COLO668 (cell line): ENCODE measurements at regions not wholly inside any gene's neighbourhood (a gene's known extent, or its start where the extent isn't known, plus 50 kb on each side); places are given as distances from the start of the nearest gene placed in this dataset.

Experiments
- DNase-seq: peaks from one replicate; lab custom pipeline; 2025; ENCODE audit not compliant: unreplicated experiment; lab: John Stamatoyannopoulos, UW

DNA sequence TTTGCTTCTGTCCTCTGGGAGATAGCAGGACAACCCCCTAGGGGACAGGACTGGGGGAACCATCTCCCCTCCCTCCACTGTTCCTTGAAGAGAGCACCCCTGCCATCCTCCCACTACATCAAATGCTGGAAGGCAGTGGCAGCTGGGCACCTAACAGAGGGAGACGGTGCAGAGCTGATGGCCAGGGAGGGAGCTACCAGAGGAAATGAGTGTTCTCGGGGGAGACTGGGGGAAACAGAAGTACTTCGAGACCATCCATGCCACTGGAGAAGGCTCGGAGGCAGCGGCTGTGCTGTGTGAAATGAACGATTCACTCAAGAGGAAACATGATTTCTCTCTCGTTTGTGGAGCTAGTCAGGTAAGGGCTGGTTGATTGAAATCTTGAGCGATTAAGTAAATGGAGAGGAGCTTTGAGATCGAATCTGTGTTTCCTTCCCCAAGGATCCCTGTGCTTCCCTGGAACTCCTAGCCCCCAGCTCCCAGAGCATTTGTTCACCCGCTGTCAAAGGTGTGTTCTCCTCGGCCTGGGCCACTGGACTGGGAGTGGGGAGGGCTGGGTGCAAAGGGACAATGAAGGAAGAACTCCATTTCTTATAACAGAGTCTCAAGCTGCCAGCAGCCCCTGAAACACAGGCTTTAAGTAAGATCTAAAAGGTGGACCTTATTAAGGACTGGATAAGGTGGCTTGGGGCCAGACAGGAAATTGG, 261.3 kb upstream of the MOCS1 start:
- DNase-seq: no peak

DNA sequence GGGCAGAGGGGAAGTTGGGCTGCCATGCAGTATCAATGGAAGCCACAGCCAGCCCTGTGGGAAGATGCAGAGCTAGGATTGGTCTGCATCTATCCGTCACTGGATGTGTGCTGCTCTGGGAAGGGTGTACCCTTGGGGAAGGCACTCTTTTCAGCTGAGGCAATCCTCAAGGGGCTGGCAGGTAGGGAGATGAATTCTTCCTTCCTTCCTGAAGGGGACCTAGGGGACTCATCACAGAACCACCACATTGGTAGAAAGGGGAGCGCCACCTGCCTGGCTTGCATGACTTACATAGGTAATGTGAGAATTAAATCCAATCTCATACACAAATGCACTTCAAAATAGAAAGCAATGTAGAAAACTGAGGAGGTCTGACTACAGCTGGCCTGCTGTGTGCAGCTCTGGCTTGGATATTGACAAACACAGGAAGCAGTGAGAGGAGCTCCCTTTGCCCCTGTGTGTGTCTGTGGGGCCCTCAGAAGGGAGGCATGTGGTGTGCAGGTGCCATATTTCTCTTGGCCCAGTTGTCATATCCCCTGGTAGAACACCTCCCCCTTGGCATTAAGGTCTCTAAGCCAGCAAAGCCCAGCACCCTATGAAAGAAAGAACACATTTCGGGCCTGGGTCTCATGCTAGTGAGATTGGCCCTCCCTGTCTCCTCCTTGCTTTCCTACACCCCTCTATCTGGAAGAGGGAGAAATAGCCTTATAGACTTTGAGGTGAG, 260.3 kb upstream of the MOCS1 start:
- DNase-seq: no peak

DNA sequence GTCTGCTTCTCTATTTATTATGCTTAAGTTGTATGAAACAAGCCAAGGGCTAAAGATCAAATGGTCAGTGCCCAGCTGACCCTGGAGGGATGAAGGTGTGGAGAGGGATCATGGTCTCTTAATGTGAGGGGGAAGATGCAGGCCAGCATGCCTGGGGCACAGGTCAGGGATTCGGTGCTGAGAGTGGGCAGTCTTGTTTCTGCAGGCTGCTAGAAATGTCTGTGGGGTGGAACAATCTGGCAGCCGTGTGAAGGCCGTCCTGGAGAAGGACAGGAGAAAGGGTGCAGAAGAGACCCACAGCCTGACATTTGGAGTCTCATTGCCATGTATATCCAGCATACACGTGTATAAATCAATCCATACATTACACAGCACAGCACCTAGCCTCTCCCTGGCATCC, 258.3 kb upstream of the MOCS1 start:
- no peak for DNase-seq

DNA sequence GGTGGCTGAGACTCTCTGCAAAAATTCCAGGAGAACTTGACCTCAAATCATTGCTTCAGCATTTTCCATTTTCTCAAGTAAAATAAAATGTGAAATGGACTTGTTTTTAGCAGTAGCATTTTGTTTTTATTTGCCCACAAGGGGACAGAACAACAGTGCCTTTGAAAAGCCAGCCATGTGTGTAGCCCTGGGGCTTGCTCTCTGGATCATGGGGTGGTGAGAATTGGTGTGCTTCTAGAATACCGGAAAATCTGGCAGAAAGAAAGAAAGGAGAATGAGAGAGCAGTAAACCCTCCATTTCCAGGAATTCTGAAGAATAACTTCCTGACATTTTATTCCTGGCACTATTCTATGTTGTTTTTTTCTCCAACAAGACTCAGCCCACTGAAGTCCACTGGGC, 254.7 kb upstream of the MOCS1 start:
- no peak for DNase-seq

DNA sequence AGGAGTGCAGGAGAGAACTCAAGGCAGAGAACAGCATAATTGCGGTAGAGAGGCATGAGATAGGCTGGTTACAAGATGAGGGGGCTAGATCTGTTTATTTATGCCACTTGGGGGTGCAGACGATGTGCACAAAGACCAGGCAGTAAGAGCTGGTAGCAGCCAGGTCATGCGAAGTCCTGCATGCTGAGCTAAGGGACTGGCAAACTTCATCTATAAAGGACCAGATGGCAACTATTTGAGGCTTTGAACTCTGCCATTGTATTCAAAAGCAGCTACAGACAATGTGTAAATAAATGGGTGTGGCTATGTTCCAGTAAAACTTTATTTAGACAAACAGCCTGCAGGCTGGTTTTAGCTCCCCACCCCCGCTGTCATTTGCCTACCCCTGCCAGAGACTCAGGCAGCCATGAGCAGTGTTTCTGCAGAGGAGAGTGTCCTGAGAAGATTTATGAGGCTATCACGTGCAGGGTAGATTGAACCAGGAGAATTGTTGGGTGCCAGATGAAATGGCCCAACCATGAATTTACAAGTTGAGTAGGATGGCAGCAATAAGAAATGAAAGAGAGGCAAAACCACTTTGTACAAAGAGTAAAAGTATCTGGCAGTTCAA, 253.4 kb upstream of the MOCS1 start:
- DNase-seq: peak; percentile 23

DNA sequence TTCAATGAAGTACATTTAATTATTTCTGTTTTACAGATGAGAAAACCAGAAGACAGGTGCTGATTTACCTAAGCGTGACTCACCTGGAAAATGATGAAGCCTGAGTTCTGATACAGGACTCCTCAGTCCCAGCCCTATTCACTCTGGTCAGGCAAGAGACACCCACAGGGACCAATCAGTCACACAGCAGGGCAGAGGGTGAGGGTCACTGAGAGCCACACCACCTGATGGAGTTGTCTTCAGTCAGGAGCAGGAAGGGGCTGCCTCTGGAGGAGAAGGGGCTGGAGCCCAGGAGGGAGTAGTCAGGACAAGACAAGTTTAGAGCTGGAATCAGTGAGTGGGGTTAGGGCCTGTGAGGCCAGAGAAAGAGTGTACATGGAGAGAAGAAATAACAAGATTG, 251.2 kb upstream of the MOCS1 start:
- no peak for DNase-seq

DNA sequence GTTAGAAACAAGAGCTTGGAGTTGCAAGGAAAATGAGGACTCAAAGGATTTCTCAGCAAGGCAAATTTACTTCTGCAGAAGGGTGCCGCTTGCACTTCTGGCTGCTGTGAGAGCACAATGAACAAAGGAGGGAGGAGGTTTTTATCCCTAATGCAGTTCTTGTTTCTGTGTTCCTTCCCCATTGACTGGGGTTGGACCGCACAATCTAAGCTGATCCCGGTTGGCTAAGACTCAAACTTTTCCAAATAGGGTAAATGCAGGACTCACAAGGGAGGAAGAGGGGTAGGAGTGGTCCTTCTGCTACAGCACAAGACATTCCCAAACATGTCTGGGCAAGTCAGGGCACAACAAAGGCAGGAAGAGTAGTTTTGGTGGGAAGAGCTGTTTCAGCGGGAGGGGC, 249.6 kb upstream of the MOCS1 start:
- no peak for DNase-seq

DNA sequence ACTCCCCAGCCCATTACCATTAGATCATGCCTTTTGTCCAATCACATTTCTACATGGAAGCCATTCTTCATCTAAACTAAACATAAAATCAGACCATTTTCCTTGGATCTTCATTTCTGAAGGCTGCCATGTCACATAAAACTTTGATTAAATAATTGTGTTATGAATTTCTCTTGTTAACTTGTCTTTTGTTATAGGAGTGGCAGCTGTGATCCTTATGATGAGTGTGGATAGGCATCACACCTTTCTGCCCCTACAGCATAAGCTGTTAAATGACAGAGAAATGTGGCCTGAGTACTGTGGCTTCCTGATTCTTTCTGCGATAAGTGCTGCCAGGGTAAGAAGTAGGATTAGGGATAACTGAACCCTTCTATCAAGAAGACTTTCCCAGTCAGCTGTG, 247.1 kb upstream of the MOCS1 start:
- no peak for DNase-seq

DNA sequence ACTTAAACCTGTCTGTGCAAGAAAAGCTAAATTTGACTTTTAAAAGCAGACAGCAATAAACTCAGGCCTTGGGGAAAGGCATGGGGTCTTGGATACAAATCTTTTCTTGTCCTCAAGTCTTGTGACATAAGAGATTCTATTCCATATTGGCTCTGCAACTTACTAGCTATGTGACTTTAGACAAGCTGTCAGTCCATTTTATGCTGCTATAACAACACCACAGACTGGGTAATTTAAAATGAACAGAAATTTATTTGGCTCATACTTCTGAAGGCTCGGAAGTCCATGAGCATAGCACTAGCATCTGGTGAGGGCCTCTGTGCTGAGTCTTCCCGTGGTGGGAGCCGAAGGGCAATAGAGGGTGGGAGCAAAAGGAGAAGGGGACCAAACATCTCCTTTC, 246.0 kb upstream of the MOCS1 start:
- no peak for DNase-seq

DNA sequence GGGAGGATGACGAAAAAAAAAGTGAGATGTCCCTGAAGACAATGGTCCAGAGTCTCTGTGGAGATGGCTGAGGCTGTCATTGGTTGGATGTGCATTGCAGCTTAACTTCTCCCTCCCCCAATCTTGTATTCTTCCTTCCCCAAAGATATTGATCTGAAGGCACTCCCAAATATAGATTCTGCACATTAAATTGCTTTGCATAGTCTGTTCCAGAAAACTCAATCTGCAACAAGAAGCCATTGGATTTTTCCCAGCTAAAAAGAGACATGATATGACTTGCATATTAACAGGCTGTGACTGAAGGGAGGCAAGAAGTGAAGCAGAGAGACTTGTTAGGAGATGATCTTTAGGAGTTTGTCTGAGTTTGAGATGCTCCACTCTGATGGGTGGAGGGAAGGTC, 245.2 kb upstream of the MOCS1 start:
- no peak for DNase-seq

DNA sequence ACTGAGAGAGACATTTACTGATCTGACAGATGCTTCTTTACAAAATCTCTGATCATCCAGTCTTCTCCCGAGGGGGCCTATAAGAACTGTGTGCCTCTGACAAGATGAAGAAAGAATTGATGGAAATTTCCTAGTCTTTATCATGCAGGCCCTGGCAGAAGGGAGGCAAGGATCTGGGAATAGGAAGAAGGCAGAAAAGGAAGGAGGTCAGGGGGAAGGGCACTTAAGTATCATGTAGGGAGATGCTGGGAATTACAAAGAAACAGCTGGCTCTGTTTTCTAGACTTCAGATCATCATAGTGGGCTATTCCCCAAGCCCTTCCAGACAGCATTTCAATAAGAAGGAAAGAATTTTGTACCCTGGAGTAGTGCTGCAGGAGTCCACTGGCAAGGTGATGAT, 243.3 kb upstream of the MOCS1 start:
- DNase-seq: no peak

DNA sequence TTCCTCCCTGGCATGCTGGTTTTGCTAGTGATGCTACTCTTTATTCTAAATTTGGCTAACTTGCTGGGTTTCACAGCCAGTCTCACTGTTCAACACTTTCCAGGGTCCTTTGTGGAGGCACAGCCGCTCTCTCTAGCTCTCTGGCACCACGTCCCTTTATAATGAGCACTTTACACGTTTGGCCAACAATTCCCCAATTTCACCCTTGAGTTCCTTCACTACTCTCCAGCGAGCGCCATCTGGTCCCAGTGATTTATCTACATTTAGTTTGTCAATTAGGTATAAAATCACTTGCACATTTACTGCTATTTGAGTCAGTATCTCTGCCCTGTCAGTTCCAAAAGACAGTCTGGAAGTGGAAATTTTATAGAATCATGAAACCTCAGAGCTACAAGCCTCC, 241.9 kb upstream of the MOCS1 start:
- DNase-seq: no peak

DNA sequence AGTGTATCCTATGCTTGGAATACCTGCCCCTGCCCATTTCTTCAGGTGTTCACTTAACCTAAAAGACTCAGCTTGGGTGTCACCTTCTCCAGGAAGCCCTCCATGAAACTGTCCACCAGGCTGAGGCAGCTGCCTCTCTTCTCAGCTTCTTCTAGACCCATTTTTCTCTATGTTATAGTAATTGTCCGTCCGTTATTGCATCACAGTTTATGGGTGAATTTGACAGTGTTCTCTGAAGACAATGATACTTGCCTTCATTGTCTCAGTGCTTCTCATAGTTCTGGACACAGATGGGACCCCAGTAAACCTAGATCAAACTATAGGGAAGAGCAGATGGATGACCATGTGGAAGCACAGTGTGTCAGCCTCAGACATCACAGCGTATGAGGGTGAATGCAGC, 238.0 kb upstream of the MOCS1 start:
- DNase-seq: no peak

DNA sequence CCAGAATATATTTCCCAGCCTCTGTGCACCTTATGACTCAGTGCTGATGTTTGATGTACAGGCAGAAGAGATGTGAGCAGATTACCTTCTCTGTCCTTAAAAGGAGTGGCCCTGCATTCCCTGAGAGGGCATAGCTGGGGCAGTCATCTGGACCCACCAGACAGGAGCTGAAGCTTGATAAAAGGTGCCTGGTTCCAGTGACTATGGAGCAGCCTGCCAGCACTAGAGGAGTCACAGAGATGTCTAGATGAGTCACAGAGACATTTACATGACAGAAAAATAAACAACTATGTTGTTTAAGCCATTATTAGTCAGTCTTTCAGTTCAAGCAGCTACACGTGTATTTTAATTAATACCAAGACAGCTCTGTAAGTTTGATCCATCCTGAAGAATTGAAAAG, 237.1 kb upstream of the MOCS1 start:
- no peak for DNase-seq

DNA sequence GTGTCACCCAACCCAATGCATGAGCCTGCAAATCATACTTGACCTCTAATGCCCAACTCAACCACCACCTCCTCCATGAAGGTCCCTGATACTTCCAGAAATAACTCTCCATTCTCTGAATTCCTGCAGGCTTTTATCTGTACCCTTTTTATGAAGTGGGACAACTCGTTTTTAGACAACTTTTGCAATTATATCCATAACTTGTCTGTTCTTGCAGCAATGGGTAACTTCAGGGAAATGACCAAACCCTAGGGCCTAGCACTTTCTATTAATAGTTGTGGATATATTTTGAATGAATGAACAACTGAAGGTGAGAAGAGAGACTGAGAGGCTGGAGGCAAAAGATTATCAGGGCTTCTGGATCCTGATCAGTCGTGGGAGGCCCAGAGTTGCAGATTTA, 236.6 kb upstream of the MOCS1 start:
- DNase-seq: no peak

DNA sequence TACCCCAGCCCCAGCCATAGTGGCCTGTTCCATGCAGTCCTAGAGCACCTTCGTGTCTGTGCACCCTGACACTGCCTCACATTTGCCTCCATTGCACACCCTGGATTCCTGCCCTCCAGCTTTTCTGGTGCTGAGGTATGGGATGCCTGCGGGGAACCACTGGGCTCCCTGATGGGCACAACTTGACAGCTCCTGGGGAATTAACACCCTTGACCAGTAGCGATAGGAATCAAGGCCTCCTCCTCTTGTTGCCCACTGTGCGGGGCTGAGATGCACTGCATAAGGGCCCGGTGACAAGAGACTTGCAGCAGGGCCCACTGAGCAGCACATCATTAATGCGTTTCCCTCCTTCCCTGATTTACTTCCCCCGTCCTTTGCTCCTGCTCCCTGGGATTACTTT, 235.6 kb upstream of the MOCS1 start:
- no peak for DNase-seq

DNA sequence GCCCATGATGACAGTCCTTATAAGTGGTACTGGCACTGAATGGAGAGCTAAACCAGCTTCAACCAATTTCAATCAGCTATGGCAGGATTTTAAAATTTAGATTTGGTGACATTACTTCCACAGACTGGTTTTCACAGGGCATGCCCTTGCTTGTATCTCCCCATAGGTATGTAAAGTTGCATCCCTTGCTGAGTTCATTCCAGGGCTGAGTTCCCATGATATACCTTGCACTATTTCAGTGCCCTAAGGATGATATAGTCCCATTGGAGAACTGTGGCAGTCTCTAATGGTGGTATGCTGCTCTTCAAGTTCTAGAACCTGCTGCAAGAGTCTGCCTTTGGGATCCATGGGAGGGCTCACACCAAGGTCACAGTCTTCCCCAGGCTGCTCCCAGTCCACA, 232.7 kb upstream of the MOCS1 start:
- no peak for DNase-seq

DNA sequence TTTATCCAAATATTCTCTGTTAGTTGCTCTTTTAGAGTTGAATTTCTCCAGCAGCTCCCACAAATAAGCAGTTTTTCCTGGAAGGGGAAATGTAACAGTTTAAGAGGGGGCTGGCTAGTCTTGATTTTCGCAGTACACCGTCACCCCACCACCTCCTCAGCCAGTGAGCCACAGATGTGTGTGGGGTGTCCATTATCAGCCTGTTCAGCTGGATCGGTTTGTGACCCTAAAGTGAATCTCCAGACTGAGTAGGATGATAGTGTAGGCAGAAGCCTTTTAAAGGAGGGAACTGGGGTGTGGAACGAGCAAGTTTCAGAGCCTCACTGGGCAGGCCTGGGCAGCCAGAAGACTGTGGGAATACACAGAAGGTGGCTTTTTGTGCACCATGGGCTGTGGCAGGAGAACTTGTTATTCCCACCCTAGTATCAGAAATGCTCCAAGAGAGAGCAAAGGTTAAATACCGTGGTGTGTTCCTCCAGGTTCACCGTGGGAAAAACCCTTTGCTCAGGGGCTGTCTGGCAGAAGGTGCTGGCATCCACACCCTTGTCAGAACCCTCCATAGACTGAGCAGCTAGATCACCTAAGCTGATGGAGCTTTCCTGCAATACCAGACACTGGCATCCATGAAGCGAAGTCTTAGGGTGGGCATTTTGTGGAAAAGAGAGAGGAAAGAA, 230.9 kb upstream of the MOCS1 start:
- DNase-seq: no peak

DNA sequence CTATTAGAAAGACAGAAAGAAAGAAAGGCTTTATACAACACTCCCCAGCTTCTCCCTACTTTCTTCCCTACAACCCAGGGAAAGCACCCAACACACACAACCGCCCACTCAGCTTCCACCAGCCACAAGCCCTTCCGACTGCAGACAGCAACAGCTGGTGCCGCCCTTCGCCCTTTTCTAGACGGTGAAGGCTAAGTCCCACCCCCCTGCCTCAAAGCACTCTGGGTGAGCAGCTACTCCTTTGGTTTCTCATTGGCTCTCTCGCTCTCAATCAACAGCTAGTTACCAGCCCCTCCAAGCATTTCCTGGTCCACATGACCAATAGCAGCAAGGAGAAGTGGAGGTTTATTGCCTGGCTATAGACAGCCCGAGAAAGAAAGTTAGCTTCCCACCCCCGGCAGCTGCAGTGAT, 230.1 kb upstream of the MOCS1 start:
- DNase-seq: no peak

DNA sequence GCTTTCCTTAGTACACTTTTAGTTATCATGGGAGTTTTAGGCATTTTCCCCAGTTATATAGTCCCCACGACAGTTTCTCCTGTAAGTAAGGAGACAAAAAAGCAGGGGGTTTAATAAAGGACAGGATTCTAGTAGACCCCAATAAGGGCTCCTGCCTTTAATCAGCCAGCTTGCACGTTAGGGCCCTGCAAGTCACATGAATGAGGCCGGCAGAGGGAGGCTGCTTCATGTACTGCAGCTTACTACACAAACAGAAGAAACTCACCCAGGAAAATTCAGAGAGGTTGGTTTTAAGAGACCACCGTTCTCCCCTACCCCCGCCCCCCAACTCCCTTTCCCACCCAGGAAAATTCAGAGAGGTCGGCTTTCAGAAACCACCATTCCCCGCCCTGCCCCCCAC, 229.7 kb upstream of the MOCS1 start:
- DNase-seq: no peak

DNA sequence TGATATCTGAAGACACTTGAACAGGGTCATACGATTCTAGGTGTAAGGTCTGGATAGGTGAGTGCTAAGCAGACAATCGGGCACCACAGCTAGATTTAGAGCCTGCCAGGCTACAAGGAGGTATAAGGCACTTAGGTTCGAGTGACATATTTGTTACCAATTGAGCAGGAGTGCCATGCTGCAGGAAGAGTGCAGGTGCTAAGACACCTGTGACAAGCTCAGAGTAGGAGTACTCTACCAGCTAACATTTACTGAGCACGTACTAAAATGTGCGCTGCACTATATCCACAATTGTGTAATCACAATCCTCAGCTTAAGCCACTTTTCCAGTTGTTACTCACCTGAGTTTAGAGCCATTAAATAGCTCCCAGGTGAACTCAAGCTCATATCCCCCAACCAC, 227.8 kb upstream of the MOCS1 start:
- no peak for DNase-seq

DNA sequence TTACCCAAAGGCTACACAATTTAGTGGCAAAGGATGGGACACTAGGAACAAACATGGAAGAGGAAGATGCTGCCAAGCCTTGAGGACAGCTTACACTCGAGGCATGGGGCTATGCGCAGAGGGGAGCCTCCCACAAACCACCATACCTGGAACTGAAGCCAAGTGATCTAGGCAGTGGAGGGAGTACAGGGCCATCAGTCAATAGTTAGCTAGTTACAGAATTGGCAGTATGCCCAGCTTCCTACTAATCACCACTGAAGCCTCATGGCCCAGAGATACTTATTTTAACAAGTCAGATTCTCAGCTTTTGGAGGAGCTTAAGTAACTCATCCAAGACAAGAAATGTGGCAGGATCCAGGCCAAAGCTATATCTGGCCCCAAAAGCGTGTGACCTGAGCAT, 226.6 kb upstream of the MOCS1 start:
- peak; percentile 2 for DNase-seq
